Osteocyte (in vitro differentiated cells): ENCODE measurements at regions not wholly inside any gene's neighbourhood (a gene's known extent, or its start where the extent isn't known, plus 50 kb on each side); places are given as distances from the start of the nearest gene placed in this dataset.

Experiments used
- DNase-seq: peaks from one replicate; pipeline ENCODE4 v3.0.0; 2021; ENCODE audit warnings: mixed read lengths; ENCODE audit not compliant: unreplicated experiment; ENCODE audit errors: extremely low spot score
- H3K27ac Mint-ChIP-seq: one replicate; pipeline ENCODE4 v1.8.0; 2021; ENCODE audit warnings: mild to moderate bottlenecking, mixed read lengths; ENCODE audit not compliant: unreplicated experiment
- H3K27me3 Mint-ChIP-seq: one replicate; pipeline ENCODE4 v1.8.0; 2021; ENCODE audit warnings: mixed read lengths; ENCODE audit not compliant: unreplicated experiment
- H3K36me3 Mint-ChIP-seq: one replicate; pipeline ENCODE4 v1.8.0; 2021; ENCODE audit warnings: mixed read lengths; ENCODE audit not compliant: unreplicated experiment
- H3K4me1 Mint-ChIP-seq: one replicate; pipeline ENCODE4 v1.8.0; 2021; ENCODE audit warnings: mixed read lengths; ENCODE audit not compliant: unreplicated experiment
- H3K4me3 Mint-ChIP-seq: one replicate; pipeline ENCODE4 v1.8.0; 2021; ENCODE audit warnings: mild to moderate bottlenecking, moderate library complexity, mixed read lengths; ENCODE audit not compliant: unreplicated experiment
- H3K9me3 Mint-ChIP-seq: one replicate; pipeline ENCODE4 v1.8.0; 2021; ENCODE audit warnings: mixed read lengths; ENCODE audit not compliant: unreplicated experiment
- TF ChIP-seq, protein P1 (sequence below): fragments of 200-600 bp; sonication (generic); IDR thresholded peaks from 2 replicates; pipeline ENCODE4 v1.5.0; 2021; ENCODE audit warnings: antibody characterized with exemption, mild to moderate bottlenecking, moderate library complexity

DNA sequence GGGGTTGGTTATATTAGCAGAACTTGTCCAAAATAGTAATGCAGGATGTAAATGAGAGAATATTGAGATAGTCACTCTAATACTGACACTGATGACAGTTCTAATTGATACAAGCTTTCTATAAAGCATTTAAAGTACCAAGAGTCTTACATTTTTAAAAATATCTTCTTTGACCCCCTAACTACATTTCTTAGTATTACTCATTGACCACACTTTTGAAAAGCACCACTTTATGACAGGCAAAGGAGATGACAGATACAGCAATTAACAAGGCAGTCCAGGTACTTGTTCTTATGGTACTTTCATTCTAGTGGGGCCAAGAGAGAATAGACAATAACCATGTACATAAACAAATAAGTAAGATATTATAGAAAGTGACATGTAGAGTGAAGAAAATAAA, 139.4 kb upstream of the EYA4 start:
- TF ChIP-seq, protein P1, sequence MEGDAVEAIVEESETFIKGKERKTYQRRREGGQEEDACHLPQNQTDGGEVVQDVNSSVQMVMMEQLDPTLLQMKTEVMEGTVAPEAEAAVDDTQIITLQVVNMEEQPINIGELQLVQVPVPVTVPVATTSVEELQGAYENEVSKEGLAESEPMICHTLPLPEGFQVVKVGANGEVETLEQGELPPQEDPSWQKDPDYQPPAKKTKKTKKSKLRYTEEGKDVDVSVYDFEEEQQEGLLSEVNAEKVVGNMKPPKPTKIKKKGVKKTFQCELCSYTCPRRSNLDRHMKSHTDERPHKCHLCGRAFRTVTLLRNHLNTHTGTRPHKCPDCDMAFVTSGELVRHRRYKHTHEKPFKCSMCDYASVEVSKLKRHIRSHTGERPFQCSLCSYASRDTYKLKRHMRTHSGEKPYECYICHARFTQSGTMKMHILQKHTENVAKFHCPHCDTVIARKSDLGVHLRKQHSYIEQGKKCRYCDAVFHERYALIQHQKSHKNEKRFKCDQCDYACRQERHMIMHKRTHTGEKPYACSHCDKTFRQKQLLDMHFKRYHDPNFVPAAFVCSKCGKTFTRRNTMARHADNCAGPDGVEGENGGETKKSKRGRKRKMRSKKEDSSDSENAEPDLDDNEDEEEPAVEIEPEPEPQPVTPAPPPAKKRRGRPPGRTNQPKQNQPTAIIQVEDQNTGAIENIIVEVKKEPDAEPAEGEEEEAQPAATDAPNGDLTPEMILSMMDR: no peak

DNA sequence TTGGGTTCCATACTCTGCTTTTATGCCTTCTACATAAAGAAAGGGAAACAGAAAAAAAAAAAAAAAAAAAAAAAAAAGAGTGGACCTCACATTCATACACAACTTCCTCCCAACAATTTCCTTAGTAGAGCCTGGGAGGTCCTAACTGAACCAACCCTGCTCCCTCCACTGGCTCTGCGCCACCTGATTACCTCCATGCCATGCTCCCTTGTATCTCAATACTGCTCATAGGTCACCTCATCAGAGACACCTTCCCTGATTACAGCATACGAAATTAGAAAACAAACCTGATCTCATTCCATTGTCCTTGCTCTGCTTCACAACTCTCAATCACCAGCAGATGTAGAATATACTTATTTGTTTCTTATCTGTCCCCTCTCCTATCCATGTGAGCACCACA, 134.2 kb upstream of the EYA4 start:
- no peak overlapping the region for H3K27ac Mint-ChIP-seq
- peaks cover 8% of the 10 kb centered on the region for H3K4me1 Mint-ChIP-seq
- no peaks in the 10 kb centered on the region for H3K9me3 Mint-ChIP-seq
- DNase-seq: no peak
- no peaks in the 10 kb centered on the region for H3K36me3 Mint-ChIP-seq
- H3K4me3 Mint-ChIP-seq: no peak overlapping the region
- TF ChIP-seq, protein P1: no peak
- peaks cover 15% of the 10 kb centered on the region for H3K27me3 Mint-ChIP-seq

More for the DNA sequence above, 139.4 kb upstream of the EYA4 start:
- peaks cover 11% of the 10 kb centered on the region for H3K4me1 Mint-ChIP-seq
- H3K36me3 Mint-ChIP-seq: no peaks in the 10 kb centered on the region
- H3K27ac Mint-ChIP-seq: no peak overlapping the region
- no peak overlapping the region for H3K4me3 Mint-ChIP-seq
- DNase-seq: no peak
- H3K27me3 Mint-ChIP-seq: peaks cover 15% of the 10 kb centered on the region
- no peaks in the 10 kb centered on the region for H3K9me3 Mint-ChIP-seq

DNA sequence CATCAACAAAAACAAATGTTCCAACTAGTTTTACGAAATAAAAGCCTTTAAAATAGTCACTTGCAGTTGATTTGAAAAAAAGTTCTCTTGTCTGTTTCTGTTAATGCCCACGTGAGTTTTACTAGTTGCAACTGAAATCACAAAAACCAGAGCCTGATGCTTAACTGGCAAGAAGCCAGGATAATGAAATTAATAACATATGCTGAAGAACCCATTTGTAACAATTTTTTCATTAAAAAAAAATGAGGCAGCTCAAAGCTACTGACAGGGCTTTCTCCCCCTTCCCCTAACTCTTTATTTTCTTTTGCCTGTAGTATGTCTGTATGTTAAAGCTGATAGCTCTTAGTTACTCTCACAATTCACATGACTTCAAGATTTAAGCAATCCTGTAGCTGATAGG, 132.7 kb upstream of the EYA4 start:
- DNase-seq: no peak

DNA sequence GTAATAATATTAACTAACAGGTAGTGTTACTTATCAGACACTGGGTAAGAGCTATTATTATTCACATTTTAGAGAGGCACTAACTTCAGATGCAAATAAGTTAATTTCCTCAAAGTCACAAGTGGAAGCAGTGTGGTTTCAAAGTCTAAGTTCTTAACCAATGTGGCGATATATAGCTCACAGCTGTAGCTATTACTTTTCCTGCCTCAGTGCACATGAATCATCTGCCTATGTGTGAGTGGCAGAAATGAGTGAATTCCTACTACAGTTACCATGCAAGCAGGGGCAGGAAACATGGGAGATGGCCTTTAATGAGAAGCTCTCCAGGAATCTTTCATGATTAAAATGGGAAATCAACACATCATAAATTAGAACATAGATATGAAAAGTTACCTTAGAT, 126.2 kb upstream of the EYA4 start:
- Mint-ChIP-seq H3K4me1 (no peaks in the 10 kb centered on the region), H3K27ac (no peak overlapping the region), H3K36me3 (no peaks in the 10 kb centered on the region), H3K27me3 (peaks cover 4% of the 10 kb centered on the region), H3K9me3 (peaks cover 8% of the 10 kb centered on the region), H3K4me3 (no peak overlapping the region)
- TF ChIP-seq, protein P1: no peak
- DNase-seq: no peak

More for the DNA sequence above, 132.7 kb upstream of the EYA4 start:
- peaks cover 8% of the 10 kb centered on the region for H3K4me1 Mint-ChIP-seq
- peaks cover 15% of the 10 kb centered on the region for H3K27me3 Mint-ChIP-seq
- no peaks in the 10 kb centered on the region for H3K36me3 Mint-ChIP-seq
- no peak overlapping the region for H3K4me3 Mint-ChIP-seq
- no peak overlapping the region for H3K27ac Mint-ChIP-seq
- no peaks in the 10 kb centered on the region for H3K9me3 Mint-ChIP-seq
- TF ChIP-seq, protein P1: no peak

DNA sequence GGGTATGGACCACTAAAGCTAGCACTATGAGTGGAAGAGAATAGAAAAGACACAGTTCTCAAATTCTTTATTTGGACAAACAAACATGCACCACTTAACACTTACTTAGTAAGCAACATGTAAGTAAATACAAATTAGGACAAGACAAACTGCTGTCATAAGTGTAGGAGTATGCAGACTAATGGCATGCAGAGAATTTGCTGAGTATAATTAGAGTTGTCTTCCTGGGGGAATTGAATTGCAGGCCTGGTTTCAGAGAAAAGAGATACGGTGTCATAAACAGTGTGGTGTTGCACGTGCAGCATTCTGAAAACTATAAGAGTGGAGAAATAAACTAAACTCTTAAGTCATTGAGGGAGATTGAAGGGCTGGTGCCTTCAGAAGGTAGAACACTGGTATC, 125.2 kb upstream of the EYA4 start:
- no peaks in the 10 kb centered on the region for H3K4me1 Mint-ChIP-seq
- H3K27me3 Mint-ChIP-seq: peaks cover 2% of the 10 kb centered on the region
- H3K36me3 Mint-ChIP-seq: no peaks in the 10 kb centered on the region
- H3K27ac Mint-ChIP-seq: no peak overlapping the region
- peaks cover 12% of the 10 kb centered on the region for H3K9me3 Mint-ChIP-seq
- TF ChIP-seq, protein P1: no peak
- H3K4me3 Mint-ChIP-seq: no peak overlapping the region
- DNase-seq: no peak
